ENCODE measurements at regions not wholly inside any gene's neighbourhood (a gene's known extent, or its start where the extent isn't known, plus 50 kb on each side); places are given as distances from the start of the nearest gene placed in this dataset.

DNA sequence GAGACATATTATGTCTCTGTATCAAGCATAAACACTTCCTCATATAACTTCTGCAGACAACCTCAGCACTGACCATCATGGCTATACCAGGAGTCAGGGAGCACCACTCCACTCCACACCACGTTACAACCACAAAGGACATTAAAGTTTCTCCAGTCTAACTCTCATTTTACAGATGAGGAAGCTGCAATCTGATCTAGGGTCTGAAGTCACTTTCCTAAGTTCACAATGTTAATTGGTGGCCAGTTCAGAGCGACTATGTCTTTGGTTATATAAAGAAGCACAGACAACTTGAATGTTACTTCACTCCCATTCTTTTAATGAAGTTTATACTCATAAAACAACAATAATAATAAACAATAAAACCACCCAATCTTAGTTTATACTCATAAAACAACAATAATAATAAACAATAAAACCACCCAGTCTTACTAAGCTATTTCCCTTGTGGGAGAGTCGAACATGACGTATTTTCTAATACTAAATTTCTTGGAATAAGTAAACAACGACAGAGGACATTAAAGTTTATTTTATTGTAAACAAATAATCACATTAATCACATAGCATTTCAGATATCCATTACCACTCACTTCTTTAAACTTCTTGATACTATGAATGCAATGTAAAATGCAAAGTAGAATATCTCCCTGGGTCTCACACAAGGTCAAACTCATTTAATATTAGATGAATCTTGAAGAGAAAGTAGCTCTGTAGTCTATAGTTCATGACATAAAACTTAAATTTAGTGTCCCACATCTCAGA, 72.4 kb upstream of the SSTR1 start:
- TF ChIP-seq, protein P1, sequence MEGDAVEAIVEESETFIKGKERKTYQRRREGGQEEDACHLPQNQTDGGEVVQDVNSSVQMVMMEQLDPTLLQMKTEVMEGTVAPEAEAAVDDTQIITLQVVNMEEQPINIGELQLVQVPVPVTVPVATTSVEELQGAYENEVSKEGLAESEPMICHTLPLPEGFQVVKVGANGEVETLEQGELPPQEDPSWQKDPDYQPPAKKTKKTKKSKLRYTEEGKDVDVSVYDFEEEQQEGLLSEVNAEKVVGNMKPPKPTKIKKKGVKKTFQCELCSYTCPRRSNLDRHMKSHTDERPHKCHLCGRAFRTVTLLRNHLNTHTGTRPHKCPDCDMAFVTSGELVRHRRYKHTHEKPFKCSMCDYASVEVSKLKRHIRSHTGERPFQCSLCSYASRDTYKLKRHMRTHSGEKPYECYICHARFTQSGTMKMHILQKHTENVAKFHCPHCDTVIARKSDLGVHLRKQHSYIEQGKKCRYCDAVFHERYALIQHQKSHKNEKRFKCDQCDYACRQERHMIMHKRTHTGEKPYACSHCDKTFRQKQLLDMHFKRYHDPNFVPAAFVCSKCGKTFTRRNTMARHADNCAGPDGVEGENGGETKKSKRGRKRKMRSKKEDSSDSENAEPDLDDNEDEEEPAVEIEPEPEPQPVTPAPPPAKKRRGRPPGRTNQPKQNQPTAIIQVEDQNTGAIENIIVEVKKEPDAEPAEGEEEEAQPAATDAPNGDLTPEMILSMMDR (IDR thresholded peaks at IDR 0.05): no peak
- TF ChIP-seq, protein P2, sequence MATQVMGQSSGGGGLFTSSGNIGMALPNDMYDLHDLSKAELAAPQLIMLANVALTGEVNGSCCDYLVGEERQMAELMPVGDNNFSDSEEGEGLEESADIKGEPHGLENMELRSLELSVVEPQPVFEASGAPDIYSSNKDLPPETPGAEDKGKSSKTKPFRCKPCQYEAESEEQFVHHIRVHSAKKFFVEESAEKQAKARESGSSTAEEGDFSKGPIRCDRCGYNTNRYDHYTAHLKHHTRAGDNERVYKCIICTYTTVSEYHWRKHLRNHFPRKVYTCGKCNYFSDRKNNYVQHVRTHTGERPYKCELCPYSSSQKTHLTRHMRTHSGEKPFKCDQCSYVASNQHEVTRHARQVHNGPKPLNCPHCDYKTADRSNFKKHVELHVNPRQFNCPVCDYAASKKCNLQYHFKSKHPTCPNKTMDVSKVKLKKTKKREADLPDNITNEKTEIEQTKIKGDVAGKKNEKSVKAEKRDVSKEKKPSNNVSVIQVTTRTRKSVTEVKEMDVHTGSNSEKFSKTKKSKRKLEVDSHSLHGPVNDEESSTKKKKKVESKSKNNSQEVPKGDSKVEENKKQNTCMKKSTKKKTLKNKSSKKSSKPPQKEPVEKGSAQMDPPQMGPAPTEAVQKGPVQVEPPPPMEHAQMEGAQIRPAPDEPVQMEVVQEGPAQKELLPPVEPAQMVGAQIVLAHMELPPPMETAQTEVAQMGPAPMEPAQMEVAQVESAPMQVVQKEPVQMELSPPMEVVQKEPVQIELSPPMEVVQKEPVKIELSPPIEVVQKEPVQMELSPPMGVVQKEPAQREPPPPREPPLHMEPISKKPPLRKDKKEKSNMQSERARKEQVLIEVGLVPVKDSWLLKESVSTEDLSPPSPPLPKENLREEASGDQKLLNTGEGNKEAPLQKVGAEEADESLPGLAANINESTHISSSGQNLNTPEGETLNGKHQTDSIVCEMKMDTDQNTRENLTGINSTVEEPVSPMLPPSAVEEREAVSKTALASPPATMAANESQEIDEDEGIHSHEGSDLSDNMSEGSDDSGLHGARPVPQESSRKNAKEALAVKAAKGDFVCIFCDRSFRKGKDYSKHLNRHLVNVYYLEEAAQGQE (IDR thresholded peaks at IDR 0.05; ENCODE audit: insufficient read depth in 1 of 2, low read depth in 2 of 2, low read length in 1 of 2): no peak
- no peak for TF ChIP-seq POLR2AphosphoS5 (IDR thresholded peaks at IDR 0.05; ENCODE audit: low read depth, low read length)
- TF ChIP-seq SIN3A (IDR thresholded peaks at IDR 0.05; ENCODE audit: borderline replicate concordance, insufficient read depth, low read depth, low read length): no peak
- no peak for TF ChIP-seq TCF7L2 (IDR thresholded peaks at IDR 0.05; ENCODE audit: low read depth, low read length)
